ENCODE measurements at regions not wholly inside any gene's neighbourhood (a gene's known extent, or its start where the extent isn't known, plus 50 kb on each side); places are given as distances from the start of the nearest gene placed in this dataset.

DNA sequence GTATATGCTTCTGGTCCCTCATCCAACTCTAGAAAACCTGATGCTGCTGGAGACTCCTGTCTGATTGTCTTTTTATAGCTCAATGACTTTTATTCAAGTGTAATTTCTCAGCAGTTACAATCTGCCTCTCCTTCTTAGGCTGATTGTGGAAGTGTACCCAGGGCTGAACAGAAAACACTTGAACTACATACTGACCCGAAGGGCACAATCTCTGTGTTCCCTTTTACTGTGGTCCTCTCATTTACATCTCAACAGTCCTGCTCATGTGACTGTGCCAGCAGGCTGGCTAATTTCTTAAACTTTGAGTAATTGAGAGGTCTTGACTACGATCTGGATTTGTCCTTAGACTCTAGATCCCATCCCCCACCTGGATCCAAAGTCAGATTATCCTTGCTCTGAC lies 863.4 kb downstream of the PDHA2 start:
- H3K79me2 ChIP-seq (ENCODE audit: control insufficient read depth, insufficient read depth, low read length) = no peaks in the 10 kb centered on the region
- no TSS peak for BruUV-seq (replicated peaks)

DNA sequence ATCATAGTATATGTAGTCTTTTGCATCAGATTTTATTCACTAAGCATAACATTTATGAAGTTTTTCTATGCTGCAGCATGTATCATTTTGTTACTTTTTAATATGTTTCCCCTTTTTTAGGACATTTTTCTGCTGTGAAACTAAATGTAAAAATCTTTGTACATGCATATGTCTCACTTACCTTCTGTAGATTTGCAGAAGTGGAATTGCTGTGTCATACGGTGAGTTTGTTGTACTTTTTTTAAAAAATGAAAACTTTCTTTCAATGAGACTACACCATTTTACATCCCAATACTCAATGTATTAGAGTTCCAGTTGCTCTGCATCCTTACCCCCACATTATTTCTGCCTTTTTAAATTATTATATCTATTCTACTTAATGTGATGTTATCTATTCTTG lies 868.9 kb downstream of the PDHA2 start:
- ChIA-PET POLR2A (no interaction called here), CTCF (no interaction called here), RAD21 (ENCODE audit: unreplicated experiment) (no interaction called here), SMC1A (ENCODE audit: uncharacterized antibody, unreplicated experiment) (no interaction called here)
- no peaks in the 10 kb centered on the region for H3K4me1 ChIP-seq (ENCODE audit: control insufficient read depth, insufficient read depth, low read length)
- ATAC-seq (no peak), FAIRE-seq (no peak), DNase-seq (ENCODE audit: low read depth, low spot score) (no peak)
- WGBS (ENCODE audit: insufficient coverage, insufficient replicate concordance, low lambda C conversion rate, missing lambda C conversion rate) = 42% methylated on average over 1 of the region's 1 CpG
- no peak overlapping the region for H3K27ac ChIP-seq (ENCODE audit: control insufficient read depth, insufficient read depth)
- TF ChIP-seq POU2F2 (IDR thresholded peaks at IDR 0.05; ENCODE audit: borderline replicate concordance, low read depth, low read length) = no peak
- H3K79me2 ChIP-seq (ENCODE audit: control insufficient read depth, insufficient read depth, low read length) = no peaks in the 10 kb centered on the region
- H3K4me3 ChIP-seq = no peak overlapping the region
- H3K9ac ChIP-seq (ENCODE audit: control insufficient read depth, insufficient read depth, low read length) = no peak overlapping the region
- no peaks in the 10 kb centered on the region for H3K9me3 ChIP-seq (replicated peaks; ENCODE audit: control insufficient read depth, insufficient read depth, low read length)
- H3K27me3 ChIP-seq (replicated peaks in 1 of 2; ENCODE audit: control insufficient read depth in 2 of 2, insufficient read depth in 2 of 2, low read length in 1 of 2) = no peaks in the 10 kb centered on the region
- in situ Hi-C loops (cut with MboI) = no loop called here
- no TSS peak for BruUV-seq (replicated peaks)
- no peaks in the 10 kb centered on the region for H4K20me1 ChIP-seq (ENCODE audit: control insufficient read depth, insufficient read depth)
- intact Hi-C loops (cut with micrococcal nuclease; ENCODE audit: unreplicated experiment) = no loop called here
- no peak overlapping the region for H3K4me2 ChIP-seq (ENCODE audit: control insufficient read depth, insufficient read depth)
- H2AFZ ChIP-seq (ENCODE audit: control insufficient read depth, low read depth, low read length) = no peak overlapping the region
- H3K36me3 ChIP-seq (ENCODE audit: control insufficient read depth in 2 of 2, insufficient read depth in 2 of 2, low read length in 1 of 2) = no peaks in the 10 kb centered on the region

More for the DNA sequence above, 863.4 kb downstream of the PDHA2 start:
- TF ChIP-seq MYC (IDR thresholded peaks at IDR 0.05; ENCODE audit: insufficient read depth, insufficient read length, insufficient replicate concordance, low read length, severe bottlenecking) = no peak
- TF ChIP-seq FOS (IDR thresholded peaks at IDR 0.05; ENCODE audit: borderline replicate concordance, extremely low read depth, insufficient read length) = no peak
- no peak overlapping the region for H3K27ac ChIP-seq (ENCODE audit: control insufficient read depth, insufficient read depth)
- no peaks in the 10 kb centered on the region for H3K4me1 ChIP-seq (ENCODE audit: control insufficient read depth, insufficient read depth, low read length)
- H4K20me1 ChIP-seq (ENCODE audit: control insufficient read depth, insufficient read depth) = no peaks in the 10 kb centered on the region
- intact Hi-C loops (cut with micrococcal nuclease; ENCODE audit: unreplicated experiment) = no loop called here
- H2AFZ ChIP-seq (ENCODE audit: control insufficient read depth, low read depth, low read length) = no peak overlapping the region
- ChIA-PET CTCF (no interaction called here), RAD21 (ENCODE audit: unreplicated experiment) (no interaction called here), POLR2A (no interaction called here), SMC1A (ENCODE audit: uncharacterized antibody, unreplicated experiment) (no interaction called here)
- no peak overlapping the region for H3K4me2 ChIP-seq (ENCODE audit: control insufficient read depth, insufficient read depth)
- in situ Hi-C loops (cut with MboI) = no loop called here
- no peak for DNase-seq (ENCODE audit: low read depth, low spot score)
- FAIRE-seq = no peak
- WGBS (ENCODE audit: insufficient coverage, insufficient replicate concordance, low lambda C conversion rate, missing lambda C conversion rate) = 0% methylated on average over 2 of the region's 2 CpGs
- H3K4me3 ChIP-seq = no peak overlapping the region
- no peaks in the 10 kb centered on the region for H3K9me3 ChIP-seq (replicated peaks; ENCODE audit: control insufficient read depth, insufficient read depth, low read length)
- H3K36me3 ChIP-seq (ENCODE audit: control insufficient read depth in 2 of 2, insufficient read depth in 2 of 2, low read length in 1 of 2) = no peaks in the 10 kb centered on the region
- no peak overlapping the region for H3K9ac ChIP-seq (ENCODE audit: control insufficient read depth, insufficient read depth, low read length)
- no peak for ATAC-seq
- no peaks in the 10 kb centered on the region for H3K27me3 ChIP-seq (replicated peaks in 1 of 2; ENCODE audit: control insufficient read depth in 2 of 2, insufficient read depth in 2 of 2, low read length in 1 of 2)

All from GM12878 (cell line).